22Rv1 (cell line): ENCODE measurements at regions not wholly inside any gene's neighbourhood (a gene's known extent, or its start where the extent isn't known, plus 50 kb on each side); places are given as distances from the start of the nearest gene placed in this dataset.

Experiments used
- ZFX ChIP-seq: fragments of 450-650 bp; IDR thresholded peaks from 2 replicates; pipeline ENCODE4 v1.6.1; 2017; ENCODE audit warnings: antibody characterized with exemption, borderline replicate concordance
- TF ChIP-seq, protein P1 (sequence below): fragments of 450-650 bp; IDR thresholded peaks from 2 replicates; pipeline ENCODE4 v1.5.1; 2017; ENCODE audit warnings: mild to moderate bottlenecking

DNA sequence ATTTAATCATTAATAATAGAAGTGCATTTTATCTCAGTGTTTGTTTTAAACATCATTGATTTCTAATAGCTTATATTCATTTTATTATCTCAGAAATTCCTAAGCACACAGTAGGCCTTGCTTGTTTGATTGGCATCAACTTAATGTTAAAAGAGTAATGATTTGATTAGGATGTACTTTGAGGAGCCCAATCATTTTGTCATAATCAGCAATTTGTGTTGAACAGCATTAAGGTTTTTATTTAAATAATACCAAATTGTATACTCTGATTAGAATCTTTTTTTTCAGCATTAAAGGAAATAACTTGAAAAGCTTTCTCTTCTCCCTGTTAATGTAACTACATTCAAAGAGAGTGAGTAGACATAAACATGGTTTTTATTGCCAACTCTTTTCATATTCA is 2262.0 kb upstream of the TENM3 start:
- TF ChIP-seq, protein P1, sequence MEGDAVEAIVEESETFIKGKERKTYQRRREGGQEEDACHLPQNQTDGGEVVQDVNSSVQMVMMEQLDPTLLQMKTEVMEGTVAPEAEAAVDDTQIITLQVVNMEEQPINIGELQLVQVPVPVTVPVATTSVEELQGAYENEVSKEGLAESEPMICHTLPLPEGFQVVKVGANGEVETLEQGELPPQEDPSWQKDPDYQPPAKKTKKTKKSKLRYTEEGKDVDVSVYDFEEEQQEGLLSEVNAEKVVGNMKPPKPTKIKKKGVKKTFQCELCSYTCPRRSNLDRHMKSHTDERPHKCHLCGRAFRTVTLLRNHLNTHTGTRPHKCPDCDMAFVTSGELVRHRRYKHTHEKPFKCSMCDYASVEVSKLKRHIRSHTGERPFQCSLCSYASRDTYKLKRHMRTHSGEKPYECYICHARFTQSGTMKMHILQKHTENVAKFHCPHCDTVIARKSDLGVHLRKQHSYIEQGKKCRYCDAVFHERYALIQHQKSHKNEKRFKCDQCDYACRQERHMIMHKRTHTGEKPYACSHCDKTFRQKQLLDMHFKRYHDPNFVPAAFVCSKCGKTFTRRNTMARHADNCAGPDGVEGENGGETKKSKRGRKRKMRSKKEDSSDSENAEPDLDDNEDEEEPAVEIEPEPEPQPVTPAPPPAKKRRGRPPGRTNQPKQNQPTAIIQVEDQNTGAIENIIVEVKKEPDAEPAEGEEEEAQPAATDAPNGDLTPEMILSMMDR: no peak
- TF ChIP-seq ZFX: no peak
